ENCODE measurements at regions not wholly inside any gene's neighbourhood (a gene's known extent, or its start where the extent isn't known, plus 50 kb on each side); places are given as distances from the start of the nearest gene placed in this dataset.

DNA sequence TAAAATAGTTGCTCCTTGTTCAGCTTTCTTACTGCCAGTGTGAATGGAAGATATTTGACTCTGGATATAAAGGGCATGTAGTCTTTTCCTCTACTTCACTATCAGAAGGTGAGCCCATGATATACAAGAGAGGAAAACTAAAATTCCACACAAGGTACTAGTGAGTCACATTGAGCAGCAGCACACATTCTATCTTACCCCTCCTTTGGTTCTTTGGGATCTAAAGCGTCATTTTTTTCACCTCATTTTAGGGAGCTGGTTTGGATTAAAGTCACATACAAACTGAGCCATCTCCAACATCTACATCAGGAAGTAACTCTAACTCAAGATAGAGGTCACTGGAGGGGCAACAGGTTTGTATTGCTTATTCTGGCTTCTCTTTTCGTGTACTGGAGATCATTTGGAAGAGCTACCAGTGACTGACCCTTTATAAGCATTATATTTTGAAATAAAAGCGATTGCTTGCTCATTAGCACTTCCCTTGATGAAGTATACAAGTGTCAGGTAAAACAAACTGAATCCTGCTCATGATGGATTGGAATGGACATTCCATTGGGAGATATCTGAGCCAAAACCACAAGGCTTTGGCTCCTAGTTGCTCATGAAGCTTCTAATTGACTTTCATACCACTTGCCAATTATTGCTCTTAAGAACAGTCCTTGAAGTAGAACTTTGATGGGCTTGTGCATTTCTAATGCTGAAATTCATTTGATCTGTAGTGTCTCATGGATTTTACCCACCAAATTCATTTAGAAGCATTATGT is 124.1 kb downstream of the SPCS3 start:
- TF ChIP-seq, protein P1, sequence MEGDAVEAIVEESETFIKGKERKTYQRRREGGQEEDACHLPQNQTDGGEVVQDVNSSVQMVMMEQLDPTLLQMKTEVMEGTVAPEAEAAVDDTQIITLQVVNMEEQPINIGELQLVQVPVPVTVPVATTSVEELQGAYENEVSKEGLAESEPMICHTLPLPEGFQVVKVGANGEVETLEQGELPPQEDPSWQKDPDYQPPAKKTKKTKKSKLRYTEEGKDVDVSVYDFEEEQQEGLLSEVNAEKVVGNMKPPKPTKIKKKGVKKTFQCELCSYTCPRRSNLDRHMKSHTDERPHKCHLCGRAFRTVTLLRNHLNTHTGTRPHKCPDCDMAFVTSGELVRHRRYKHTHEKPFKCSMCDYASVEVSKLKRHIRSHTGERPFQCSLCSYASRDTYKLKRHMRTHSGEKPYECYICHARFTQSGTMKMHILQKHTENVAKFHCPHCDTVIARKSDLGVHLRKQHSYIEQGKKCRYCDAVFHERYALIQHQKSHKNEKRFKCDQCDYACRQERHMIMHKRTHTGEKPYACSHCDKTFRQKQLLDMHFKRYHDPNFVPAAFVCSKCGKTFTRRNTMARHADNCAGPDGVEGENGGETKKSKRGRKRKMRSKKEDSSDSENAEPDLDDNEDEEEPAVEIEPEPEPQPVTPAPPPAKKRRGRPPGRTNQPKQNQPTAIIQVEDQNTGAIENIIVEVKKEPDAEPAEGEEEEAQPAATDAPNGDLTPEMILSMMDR (IDR thresholded peaks at IDR 0.05) = no peak
- no peak for TF ChIP-seq POLR2A (IDR thresholded peaks at IDR 0.05)
